Anterior cingulate cortex (tissue), 58 donors: ENCODE measurements at regions not wholly inside any gene's neighbourhood (a gene's known extent, or its start where the extent isn't known, plus 50 kb on each side); places are given as distances from the start of the nearest gene placed in this dataset.
A peak's percentile ranks its signal among the peaks of the same experiment; 100 is the strongest.
"Not testable (repeated sequence)": the region's sequence is repeated elsewhere in the genome, so short reads cannot be mapped to it uniquely, and the experiment has no call there.

Experiments used
- DNase-seq, 58 donors: peaks; one replicate each; lab custom pipeline; 2025; lab: John Stamatoyannopoulos, UW

- no peak for DNase-seq
These were observed 87.2 kb upstream of the RALGPS2 start for GRCh38 chr1:178637841-178638240.

DNA sequence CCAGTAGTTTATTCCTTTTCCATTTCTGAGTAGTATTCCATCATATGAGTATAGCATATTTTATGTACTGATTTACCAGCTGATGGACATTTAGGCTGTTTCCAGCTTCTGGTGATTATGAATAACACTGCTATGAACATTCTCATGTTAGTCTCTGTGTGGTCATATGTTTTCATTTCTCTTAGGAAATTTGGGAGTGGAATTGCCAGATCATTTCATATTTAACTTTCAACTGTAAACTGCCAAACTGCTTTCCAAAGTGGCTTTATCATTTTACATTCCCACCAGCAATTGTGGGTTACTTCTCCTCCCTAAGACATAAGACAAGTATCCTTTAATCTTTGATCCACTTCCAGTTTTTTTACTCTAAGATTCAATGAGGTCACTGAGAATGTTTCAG, 85.7 kb upstream of the RALGPS2 start:
- no peak for DNase-seq

DNA sequence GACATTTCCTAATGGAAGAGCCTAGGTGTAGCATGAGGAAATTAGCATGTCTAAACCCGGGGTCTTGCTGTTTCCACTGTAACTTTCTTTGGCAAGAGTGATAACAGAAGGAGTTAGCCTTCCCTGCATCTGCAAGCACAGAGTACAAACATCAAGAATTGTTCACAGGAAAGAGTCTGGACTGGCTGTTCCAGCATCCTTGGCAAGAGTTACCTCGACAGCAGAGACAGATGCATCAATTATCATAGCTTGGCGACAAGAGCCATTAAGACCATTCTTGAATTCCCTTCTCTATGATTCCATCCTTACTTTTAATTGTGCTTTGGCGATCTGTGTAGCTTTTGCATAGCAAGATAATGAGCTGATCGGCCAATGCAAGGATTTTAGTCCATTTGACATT, 82.8 kb upstream of the RALGPS2 start:
- DNase-seq: peak in 2 of 58 donors; percentile 1 to 9

- DNase-seq: no peak
These were observed 81.7 kb upstream of the RALGPS2 start for GRCh38 chr1:178643349-178643748.

GRCh38 chr1:178643831-178644230, 81.2 kb upstream of the RALGPS2 start:
- DNase-seq: no peak

DNA sequence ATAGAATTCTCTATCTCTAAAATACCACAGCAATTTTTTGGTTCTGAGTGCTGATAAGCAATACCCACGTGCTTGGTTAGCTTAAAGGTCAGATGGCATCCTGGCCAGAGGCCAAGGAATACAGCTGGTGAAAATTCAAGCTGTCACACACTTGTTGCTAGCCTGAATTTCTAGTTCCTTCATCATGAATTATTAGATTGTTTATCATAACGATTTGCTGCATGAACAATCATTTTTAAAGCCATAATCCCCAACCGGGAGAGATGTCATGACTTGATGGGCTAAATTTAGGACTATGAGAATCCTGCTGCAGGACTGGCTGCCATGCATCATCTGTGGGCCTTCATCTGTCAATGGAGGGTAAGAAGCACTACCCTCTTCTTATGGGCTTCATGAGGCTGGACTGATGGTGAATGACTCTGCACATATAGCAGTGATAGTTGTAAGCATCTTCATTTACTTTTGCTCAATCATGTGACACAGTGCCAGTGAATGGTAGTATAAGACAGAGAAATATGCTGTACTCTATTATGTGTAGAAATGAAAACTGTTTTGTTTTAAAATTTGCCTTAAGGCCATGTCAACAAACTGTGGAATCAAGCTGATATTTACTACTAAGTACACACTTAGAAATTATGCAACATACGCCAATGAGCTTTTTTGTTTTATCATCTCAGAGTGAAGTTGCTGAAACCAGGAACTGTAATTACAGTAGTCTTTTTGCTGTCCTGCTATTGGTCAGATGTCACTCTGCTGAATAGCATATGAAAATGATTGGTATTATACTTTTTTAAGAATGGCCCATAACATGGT, 80.5 kb upstream of the RALGPS2 start:
- peak in 2 of 58 donors; percentile 1 to 47 for DNase-seq

DNA sequence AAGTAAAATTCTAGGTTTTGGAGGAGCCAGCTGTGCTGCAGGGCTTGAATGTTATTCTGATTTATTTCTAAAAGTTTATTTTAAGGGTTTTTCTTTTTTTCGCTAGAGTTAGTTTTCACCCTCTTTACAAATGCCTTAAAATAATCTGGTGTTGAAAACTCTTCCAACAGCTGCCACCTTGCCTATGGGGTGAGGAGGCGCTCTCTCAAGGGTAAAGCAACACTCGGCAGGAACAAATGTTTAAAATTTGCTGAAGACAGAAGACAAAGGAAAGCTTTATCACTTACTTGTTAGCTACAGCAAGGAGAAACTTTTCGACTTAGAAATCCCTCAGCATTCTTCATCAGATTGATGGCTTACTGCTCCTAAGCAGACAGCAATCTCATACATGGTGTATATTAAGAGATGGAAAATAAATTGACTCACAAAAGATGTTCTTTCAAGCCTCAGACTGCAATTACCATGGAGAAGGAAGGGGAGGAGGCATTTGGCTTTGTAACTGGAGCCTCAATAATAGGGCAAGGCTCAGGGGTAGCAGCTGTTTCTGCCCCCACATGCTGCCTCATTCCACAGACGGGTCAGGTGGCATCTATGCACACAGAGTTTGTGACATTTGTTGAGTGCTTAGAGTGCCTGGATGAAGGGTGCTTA, 79.8 kb upstream of the RALGPS2 start:
- DNase-seq: no peak

- DNase-seq: no peak
These were observed 79.2 kb upstream of the RALGPS2 start for GRCh38 chr1:178645808-178646200.

DNA sequence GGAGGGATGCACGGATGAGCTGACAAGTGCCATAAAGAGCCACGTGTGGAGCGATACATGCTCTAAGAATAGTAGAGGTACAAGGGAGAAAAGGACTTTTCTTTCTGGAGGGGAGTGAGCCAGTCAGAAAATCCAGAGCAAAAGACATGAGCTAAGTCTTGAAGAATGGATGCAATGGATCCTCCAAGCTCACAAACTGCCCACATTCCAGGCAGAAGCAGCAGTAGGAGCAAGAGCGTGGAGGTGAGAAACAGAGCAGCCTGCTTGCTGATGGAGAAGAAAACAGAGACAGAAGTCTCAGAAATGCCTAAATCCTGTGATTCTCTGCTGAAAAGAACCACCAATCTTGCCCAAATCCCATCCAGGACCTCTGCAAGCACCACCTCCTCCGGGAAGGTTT, 78.2 kb upstream of the RALGPS2 start:
- DNase-seq: peak in 6 of 58 donors; percentile 3 to 21 (median 10)

- DNase-seq: no peak
These were observed 76.9 kb upstream of the RALGPS2 start for GRCh38 chr1:178648151-178648550.

GRCh38 chr1:178649582-178650350, 75.3 kb upstream of the RALGPS2 start:
- no peak for DNase-seq

GRCh38 chr1:178650934-178651511, 74.0 kb upstream of the RALGPS2 start:
- no peak for DNase-seq

GRCh38 chr1:178651742-178652141, 73.3 kb upstream of the RALGPS2 start:
- peak in 23 of 58 donors; percentile 8 to 61 (median 23) for DNase-seq

DNA sequence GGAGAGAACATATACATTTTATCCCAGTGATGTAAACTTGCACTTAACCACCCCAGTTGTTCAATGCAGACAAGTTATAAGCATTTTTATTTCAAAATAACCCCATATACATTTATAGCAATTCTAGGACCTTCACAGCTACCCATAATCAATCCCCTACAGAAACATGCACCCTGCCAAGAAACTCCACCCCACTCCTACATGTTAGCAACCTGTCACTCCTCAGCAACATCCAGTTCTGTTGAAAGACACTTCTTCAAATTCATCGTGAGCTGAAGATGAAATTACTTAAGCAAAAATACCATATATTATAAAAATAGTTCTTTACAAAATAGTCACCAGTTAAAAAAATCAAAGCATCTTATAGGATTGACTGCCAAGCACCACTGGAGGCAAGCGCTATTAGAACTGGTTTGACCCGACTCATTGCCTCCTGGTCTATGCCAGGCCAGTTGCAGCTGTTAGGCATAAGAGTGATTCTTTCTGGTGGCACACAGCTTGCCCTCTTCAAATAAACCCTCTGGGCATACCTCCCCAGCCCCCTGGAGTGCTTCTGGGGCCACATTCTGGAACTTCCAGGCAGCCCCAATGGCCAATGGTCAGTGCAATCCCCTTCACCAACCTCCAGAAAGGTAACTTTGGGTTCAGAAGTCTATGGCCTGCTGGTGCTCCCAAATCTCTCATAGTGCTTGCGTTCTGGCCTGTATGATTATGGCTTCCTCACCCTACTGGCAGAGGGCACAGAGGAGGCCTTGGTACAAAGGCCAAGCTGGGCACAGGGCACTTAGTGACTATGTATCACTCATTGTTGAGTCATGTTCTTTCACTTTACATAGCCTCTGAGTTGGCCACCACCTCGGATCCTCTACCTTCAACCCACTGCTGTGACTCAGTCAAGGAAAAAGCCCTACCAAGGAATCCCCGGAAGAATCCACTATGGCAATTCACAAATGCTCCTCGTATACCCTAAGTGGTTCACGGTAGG, 72.2 kb upstream of the RALGPS2 start:
- no peak for DNase-seq

DNA sequence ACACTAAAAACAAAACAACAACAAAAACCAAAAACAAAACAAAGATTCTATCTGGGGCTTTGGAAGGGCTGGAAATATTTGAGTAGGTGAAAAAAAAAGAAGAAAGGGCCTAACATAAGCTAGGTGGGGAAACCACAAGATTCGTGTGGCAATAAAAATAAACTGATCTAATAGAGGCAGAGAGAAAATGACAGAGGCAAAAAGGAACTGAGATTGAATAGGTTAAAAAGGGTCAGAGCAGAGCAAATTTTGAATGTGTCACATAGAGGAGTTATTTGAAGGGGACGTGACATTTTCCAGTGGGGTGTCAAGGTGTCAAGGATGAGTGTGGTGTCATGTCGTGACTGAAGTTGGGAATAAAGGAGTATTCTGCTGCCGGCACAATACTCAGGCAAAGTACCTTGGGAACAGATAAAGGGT, 65.2 kb upstream of the RALGPS2 start:
- no peak for DNase-seq

DNA sequence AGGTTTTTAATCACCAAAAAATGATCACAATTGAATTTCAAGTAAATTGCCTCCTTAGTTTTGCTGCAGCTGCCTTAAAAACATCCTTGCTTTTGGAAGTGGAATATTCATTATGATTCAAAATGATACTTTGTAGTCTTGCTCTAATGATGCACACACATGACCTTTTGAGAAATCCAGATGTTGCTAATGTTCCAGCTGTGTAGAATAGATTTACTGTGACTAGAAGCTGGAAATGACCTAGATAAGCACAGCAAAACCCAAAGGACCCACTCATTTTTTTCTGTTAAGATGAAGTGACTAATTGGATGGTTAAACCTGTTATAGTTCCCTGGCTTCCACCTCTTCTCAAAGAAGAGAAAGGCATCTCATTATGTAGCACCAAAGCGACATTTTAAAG, 64.6 kb upstream of the RALGPS2 start:
- DNase-seq: no peak

- DNase-seq: no peak
These were observed 60.8 kb upstream of the RALGPS2 start for GRCh38 chr1:178664278-178664677.

DNA sequence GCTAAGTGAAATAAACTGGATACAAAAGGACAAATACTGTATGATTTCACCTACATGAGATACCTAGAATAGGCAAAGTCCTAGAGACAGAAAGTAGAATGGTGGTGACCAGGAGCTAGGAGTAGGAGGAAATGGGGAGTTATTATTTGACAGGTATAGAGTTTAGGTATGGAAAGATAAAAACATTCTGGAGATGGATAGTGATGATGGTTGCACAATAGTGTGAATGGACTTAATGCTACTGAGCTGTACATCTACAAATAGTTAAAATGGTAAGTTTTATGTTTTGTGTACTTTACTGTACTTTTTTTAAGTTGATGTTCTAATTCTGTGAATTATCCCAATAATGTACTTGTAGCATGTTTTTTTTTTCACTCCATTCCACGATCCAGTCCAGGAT, 59.5 kb upstream of the RALGPS2 start:
- no peak for DNase-seq

DNA sequence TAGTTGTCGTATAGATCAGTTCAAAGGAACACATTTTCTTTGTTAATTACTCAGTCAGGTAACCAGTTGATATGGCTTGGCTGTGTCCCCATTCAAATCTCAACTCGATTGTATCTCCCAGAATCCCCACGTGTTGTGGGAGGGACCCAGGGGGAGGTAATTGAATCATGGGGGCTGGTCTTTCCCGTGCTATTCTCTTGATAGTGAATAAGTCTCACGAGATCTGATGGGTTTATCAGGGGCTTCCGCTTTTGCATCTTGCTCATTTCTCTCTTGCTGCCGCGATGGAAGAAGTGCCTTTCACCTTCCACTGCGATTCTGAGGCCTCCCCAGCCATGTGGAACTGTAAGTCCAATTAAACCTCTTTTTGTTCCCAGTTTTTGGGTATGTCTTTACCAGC, 58.2 kb upstream of the RALGPS2 start:
- not testable (repeated sequence) for DNase-seq

- DNase-seq: no peak
These were observed 52.6 kb upstream of the RALGPS2 start for GRCh38 chr1:178672434-178672833.
